ENCODE measurements at regions not wholly inside any gene's neighbourhood (a gene's known extent, or its start where the extent isn't known, plus 50 kb on each side); places are given as distances from the start of the nearest gene placed in this dataset.

DNA sequence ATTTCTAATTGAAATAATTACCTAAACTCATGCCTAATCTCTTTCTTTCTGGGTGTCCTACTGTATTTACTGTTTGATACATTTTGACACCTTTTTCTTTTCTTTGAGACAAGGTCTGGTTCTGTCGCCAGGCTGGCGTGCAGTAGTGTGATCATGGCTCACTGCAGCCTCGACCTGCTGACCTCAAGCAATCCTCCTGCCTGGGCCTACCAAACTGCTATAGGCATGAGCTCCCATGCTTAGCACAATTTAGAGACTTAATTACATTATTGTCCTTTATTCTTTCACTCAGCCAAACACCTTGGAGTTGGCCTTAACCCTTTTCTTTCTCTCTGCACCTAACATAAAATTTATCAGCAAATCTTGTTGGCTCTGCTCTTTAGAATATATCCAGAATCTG, 139.8 kb upstream of the KIF26B start:
- Histone ChIP-seq H3K27me3 (ENCODE audit: insufficient read depth, low read depth, low read length) (no peaks in the 10 kb centered on the region), H3K27ac (ENCODE audit: low read length) (no peak overlapping the region), H3K4me2 (ENCODE audit: low read length) (no peak overlapping the region), H3F3A (ENCODE audit: insufficient read depth, low read length, poor library complexity, severe bottlenecking) (no peaks in the 10 kb centered on the region), H3K9ac (ENCODE audit: low read length) (no peak overlapping the region), H4K20me1 (ENCODE audit: insufficient read depth) (no peaks in the 10 kb centered on the region), H3K9me2 (ENCODE audit: insufficient read depth, low read length) (no peaks in the 10 kb centered on the region), H3K36me3 (ENCODE audit: insufficient read depth, low read length) (no peaks in the 10 kb centered on the region), H3K9me3 (ENCODE audit: low read length) (no peaks in the 10 kb centered on the region), H2AFZ (ENCODE audit: low read depth, low read length) (no peak overlapping the region), H3K4me3 (ENCODE audit: low read length) (no peak overlapping the region), H3K79me2 (replicated peaks; ENCODE audit: insufficient read depth, low read length) (no peaks in the 10 kb centered on the region)
- TF ChIP-seq, protein P1, sequence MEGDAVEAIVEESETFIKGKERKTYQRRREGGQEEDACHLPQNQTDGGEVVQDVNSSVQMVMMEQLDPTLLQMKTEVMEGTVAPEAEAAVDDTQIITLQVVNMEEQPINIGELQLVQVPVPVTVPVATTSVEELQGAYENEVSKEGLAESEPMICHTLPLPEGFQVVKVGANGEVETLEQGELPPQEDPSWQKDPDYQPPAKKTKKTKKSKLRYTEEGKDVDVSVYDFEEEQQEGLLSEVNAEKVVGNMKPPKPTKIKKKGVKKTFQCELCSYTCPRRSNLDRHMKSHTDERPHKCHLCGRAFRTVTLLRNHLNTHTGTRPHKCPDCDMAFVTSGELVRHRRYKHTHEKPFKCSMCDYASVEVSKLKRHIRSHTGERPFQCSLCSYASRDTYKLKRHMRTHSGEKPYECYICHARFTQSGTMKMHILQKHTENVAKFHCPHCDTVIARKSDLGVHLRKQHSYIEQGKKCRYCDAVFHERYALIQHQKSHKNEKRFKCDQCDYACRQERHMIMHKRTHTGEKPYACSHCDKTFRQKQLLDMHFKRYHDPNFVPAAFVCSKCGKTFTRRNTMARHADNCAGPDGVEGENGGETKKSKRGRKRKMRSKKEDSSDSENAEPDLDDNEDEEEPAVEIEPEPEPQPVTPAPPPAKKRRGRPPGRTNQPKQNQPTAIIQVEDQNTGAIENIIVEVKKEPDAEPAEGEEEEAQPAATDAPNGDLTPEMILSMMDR (IDR thresholded peaks at IDR 0.05; ENCODE audit: poor library complexity, severe bottlenecking) = no peak
- TF ChIP-seq SMC3 (conservative IDR thresholded peaks at IDR 0.05; ENCODE audit: poor library complexity) (no peak), POLR2AphosphoS5 (IDR thresholded peaks at IDR 0.05) (no peak), EZH2 (IDR thresholded peaks at IDR 0.05; ENCODE audit: borderline replicate concordance, insufficient read depth, low read length, poor library complexity, severe bottlenecking) (no peak), RAD21 (conservative IDR thresholded peaks at IDR 0.05) (no peak), TAF1 (IDR thresholded peaks at IDR 0.05; ENCODE audit: low read depth) (no peak), MXI1 (conservative IDR thresholded peaks at IDR 0.05; ENCODE audit: poor library complexity, severe bottlenecking) (no peak), EP300 (conservative IDR thresholded peaks at IDR 0.05; ENCODE audit: poor library complexity, severe bottlenecking) (no peak)
- TF ChIP-seq, protein P2, sequence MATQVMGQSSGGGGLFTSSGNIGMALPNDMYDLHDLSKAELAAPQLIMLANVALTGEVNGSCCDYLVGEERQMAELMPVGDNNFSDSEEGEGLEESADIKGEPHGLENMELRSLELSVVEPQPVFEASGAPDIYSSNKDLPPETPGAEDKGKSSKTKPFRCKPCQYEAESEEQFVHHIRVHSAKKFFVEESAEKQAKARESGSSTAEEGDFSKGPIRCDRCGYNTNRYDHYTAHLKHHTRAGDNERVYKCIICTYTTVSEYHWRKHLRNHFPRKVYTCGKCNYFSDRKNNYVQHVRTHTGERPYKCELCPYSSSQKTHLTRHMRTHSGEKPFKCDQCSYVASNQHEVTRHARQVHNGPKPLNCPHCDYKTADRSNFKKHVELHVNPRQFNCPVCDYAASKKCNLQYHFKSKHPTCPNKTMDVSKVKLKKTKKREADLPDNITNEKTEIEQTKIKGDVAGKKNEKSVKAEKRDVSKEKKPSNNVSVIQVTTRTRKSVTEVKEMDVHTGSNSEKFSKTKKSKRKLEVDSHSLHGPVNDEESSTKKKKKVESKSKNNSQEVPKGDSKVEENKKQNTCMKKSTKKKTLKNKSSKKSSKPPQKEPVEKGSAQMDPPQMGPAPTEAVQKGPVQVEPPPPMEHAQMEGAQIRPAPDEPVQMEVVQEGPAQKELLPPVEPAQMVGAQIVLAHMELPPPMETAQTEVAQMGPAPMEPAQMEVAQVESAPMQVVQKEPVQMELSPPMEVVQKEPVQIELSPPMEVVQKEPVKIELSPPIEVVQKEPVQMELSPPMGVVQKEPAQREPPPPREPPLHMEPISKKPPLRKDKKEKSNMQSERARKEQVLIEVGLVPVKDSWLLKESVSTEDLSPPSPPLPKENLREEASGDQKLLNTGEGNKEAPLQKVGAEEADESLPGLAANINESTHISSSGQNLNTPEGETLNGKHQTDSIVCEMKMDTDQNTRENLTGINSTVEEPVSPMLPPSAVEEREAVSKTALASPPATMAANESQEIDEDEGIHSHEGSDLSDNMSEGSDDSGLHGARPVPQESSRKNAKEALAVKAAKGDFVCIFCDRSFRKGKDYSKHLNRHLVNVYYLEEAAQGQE (IDR thresholded peaks at IDR 0.05; ENCODE audit: borderline replicate concordance) = no peak

DNA sequence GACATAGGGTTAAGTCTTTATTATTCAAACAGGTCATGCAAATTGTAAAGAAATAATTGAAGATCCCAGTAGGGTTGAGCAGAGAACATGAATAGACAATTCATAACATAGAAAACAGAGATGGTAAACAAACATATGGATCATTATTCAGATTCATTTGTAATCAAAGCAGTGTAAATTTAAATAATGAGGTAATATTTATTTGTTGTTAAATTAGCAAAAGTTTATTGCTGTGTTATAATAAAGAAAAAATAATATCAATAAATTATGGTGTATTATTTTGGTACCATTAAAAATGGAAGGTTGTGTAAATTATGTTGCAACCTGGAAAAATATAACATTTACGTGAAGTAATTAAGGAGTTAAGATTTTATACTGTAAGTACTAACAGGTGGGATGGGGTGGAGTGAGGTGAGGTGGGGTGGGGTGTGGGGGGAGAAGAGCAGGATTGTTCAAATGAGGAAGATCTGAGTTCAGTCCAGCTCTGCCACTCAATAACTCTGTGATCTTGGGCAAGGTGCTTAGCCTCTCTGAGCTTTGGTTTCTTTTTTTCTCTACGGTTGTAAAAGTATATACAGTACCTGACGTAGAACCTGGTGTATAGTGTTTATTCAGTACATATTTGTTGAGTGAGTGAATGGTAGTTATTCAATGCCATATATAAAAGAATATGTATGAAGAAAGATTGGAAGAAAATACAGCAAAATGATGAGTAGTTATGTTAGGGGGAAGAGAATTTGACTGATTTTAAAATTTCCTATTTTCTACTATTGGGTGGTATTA, 140.3 kb upstream of the KIF26B start:
- Histone ChIP-seq H3K4me3 (ENCODE audit: low read length) (no peak overlapping the region), H2AFZ (ENCODE audit: low read depth, low read length) (no peak overlapping the region), H3K27me3 (ENCODE audit: insufficient read depth, low read depth, low read length) (no peaks in the 10 kb centered on the region), H3K9me2 (ENCODE audit: insufficient read depth, low read length) (no peaks in the 10 kb centered on the region), H3F3A (ENCODE audit: insufficient read depth, low read length, poor library complexity, severe bottlenecking) (no peaks in the 10 kb centered on the region), H4K20me1 (ENCODE audit: insufficient read depth) (no peaks in the 10 kb centered on the region), H3K9me3 (ENCODE audit: low read length) (no peaks in the 10 kb centered on the region), H3K79me2 (replicated peaks; ENCODE audit: insufficient read depth, low read length) (no peaks in the 10 kb centered on the region), H3K9ac (ENCODE audit: low read length) (no peak overlapping the region), H3K27ac (ENCODE audit: low read length) (no peak overlapping the region), H3K36me3 (ENCODE audit: insufficient read depth, low read length) (no peaks in the 10 kb centered on the region), H3K4me2 (ENCODE audit: low read length) (no peak overlapping the region)
- no peak for TF ChIP-seq POLR2AphosphoS5 (IDR thresholded peaks at IDR 0.05)
- no peak for TF ChIP-seq EP300 (conservative IDR thresholded peaks at IDR 0.05; ENCODE audit: poor library complexity, severe bottlenecking)
- TF ChIP-seq TAF1 (IDR thresholded peaks at IDR 0.05; ENCODE audit: low read depth) = no peak
- no peak for TF ChIP-seq SMC3 (conservative IDR thresholded peaks at IDR 0.05; ENCODE audit: poor library complexity)
- no peak for TF ChIP-seq MXI1 (conservative IDR thresholded peaks at IDR 0.05; ENCODE audit: poor library complexity, severe bottlenecking)
- TF ChIP-seq, protein P2 (IDR thresholded peaks at IDR 0.05; ENCODE audit: borderline replicate concordance) = no peak
- no peak for TF ChIP-seq RAD21 (conservative IDR thresholded peaks at IDR 0.05)
- TF ChIP-seq, protein P1 (IDR thresholded peaks at IDR 0.05; ENCODE audit: poor library complexity, severe bottlenecking) = no peak
- TF ChIP-seq EZH2 (IDR thresholded peaks at IDR 0.05; ENCODE audit: borderline replicate concordance, insufficient read depth, low read length, poor library complexity, severe bottlenecking) = no peak

Measured in neural cell (in vitro differentiated cells).